ENCODE measurements at regions not wholly inside any gene's neighbourhood (a gene's known extent, or its start where the extent isn't known, plus 50 kb on each side); places are given as distances from the start of the nearest gene placed in this dataset.
"Not testable (repeated sequence)": the region's sequence is repeated elsewhere in the genome, so short reads cannot be mapped to it uniquely, and the experiment has no call there.

DNA sequence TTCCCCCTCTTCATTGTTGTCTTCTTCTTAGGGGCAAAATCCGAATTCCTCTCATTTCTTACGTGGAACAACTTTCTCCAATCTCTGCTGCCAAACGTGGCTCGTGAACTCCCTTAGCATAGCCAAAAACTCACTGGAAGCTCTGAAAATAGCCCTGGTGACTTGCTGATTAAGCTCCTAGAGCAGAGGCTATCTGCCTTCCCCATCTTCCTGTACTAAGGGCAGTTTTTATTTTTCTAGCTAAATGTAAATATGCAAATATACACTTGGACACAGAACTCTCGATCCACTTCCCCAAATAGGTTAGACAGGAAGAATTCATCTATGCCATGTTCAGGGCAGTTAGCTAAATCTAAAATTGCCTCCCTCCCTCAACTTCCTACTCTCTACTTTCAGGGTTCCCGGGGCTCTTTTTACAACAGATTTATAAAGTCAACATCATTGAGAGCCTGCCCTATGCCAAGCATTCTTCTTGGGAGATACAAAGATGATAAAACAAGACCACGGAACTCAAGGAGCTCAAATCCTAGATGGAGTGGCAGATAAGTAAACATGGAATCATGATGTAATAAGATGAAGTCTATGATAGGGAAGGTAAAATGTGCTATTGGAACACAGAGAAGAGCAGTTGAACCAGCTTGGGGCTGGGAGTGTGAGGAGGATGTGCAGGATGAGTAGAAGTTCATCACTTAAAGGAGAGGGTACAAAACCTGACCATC lies 59.4 kb upstream of the FMOD start:
- no peaks in the 10 kb centered on the region for H3K27me3 ChIP-seq (ENCODE audit: control insufficient read depth, insufficient read depth, low read length)
- no peak overlapping the region for H3K4me3 ChIP-seq (ENCODE audit: low read depth, low read length)
- ChIA-PET POLR2A (no interaction called here), CTCF (interaction anchor here (1.1 to 1.6 kb wide), 4 partner anchors 30 to 77 kb away, joined by 3 to 4 read pairs (median 3); no protein-coding TSS in a partner anchor)
- DNase-seq (ENCODE audit: low read depth): no peak
- TF ChIP-seq, protein P1, sequence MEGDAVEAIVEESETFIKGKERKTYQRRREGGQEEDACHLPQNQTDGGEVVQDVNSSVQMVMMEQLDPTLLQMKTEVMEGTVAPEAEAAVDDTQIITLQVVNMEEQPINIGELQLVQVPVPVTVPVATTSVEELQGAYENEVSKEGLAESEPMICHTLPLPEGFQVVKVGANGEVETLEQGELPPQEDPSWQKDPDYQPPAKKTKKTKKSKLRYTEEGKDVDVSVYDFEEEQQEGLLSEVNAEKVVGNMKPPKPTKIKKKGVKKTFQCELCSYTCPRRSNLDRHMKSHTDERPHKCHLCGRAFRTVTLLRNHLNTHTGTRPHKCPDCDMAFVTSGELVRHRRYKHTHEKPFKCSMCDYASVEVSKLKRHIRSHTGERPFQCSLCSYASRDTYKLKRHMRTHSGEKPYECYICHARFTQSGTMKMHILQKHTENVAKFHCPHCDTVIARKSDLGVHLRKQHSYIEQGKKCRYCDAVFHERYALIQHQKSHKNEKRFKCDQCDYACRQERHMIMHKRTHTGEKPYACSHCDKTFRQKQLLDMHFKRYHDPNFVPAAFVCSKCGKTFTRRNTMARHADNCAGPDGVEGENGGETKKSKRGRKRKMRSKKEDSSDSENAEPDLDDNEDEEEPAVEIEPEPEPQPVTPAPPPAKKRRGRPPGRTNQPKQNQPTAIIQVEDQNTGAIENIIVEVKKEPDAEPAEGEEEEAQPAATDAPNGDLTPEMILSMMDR (IDR thresholded peaks at IDR 0.05; ENCODE audit: insufficient read depth, low read depth, low read length): no peak
- no peaks in the 10 kb centered on the region for H3K36me3 ChIP-seq (ENCODE audit: control insufficient read depth, insufficient read depth, low read length)

DNA sequence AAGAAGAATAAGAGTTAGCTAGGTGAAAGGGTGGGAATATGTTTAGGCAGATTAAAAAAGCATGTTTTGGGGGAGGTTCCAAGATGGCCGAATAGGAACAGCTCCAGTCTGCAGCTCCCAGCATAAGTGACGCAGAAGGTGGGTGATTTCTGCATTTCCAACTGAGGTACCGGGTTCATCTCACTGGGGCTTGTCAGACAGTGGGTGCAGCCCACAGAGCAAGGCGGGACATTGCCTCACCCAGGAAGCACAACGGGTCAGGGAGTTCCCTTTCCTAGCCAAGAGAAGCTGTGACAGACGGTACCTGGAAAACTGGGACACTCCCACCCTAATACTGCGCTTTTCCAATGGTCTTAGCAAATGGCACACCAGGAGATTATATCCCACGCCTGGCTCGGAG lies 60.5 kb upstream of the FMOD start:
- POLR2A ChIA-PET; H3K4me3 ChIP-seq (ENCODE audit: low read depth, low read length); DNase-seq (ENCODE audit: low read depth); H3K27me3 ChIP-seq (ENCODE audit: control insufficient read depth, insufficient read depth, low read length); H3K36me3 ChIP-seq (ENCODE audit: control insufficient read depth, insufficient read depth, low read length): not testable (repeated sequence)
- CTCF ChIA-PET: interaction anchor here (1.1 to 1.6 kb wide), 3 partner anchors 11 to 72 kb away, joined by 3 to 4 read pairs (median 3); no protein-coding TSS in a partner anchor

DNA sequence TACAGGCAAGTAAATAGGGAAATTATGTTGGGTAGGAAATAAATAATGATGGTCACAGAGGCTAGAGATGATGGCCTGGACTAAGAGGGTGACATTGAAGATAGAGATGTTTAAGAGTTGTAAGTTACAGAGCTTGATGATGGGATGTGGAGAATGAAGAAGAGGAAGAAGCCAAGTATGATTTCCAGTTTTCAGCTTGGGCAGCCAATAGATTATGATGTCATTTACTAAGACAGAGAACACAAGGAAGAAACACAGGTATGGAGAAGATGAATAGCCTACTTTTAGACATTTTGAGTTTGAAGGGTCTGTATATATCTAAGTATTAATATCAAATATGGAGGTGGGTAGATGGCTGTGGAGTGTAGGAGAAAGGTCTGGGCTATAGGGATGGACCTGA lies 56.0 kb upstream of the PRELP start:
- H3K4me3 ChIP-seq (ENCODE audit: low read depth, low read length): no peak overlapping the region
- ChIA-PET CTCF (no interaction called here), POLR2A (no interaction called here)

DNA sequence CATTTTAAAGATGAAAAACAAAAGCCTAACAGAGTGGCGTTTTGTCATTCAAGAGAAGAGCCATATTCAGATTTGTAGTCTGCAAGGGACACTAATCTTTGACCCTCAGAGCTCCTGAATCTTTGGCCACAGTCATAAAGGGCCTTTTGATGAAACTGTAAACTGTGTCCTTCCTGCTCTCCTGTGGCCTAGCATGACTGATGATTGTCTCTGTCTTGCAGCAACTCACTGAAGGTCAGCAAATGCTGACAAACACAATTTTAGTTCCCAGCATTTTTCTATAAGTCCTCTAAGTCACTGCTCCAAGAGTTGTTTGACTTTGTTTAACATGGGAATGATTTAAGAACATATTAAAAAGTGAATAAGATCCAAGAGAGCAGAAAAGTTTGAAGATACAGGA lies 55.3 kb upstream of the PRELP start:
- TF ChIP-seq, protein P1 (IDR thresholded peaks at IDR 0.05; ENCODE audit: insufficient read depth, low read depth, low read length): no peak
- POLR2A ChIA-PET: no interaction called here
- H3K36me3 ChIP-seq (ENCODE audit: control insufficient read depth, insufficient read depth, low read length): no peaks in the 10 kb centered on the region
- no peak for DNase-seq (ENCODE audit: low read depth)
- H3K27me3 ChIP-seq (ENCODE audit: control insufficient read depth, insufficient read depth, low read length): peaks cover 6% of the 10 kb centered on the region
- CTCF ChIA-PET: no interaction called here
- H3K4me3 ChIP-seq (ENCODE audit: low read depth, low read length): no peak overlapping the region

More for the DNA sequence above, 56.0 kb upstream of the PRELP start:
- Histone ChIP-seq H3K27me3 (ENCODE audit: control insufficient read depth, insufficient read depth, low read length) (0 out of 2 replicates have a peak, but pooled peaks cover 1% of the 10 kb centered on the region), H3K36me3 (ENCODE audit: control insufficient read depth, insufficient read depth, low read length) (no peaks in the 10 kb centered on the region)
- TF ChIP-seq, protein P1 (IDR thresholded peaks at IDR 0.05; ENCODE audit: insufficient read depth, low read depth, low read length): no peak
- DNase-seq (ENCODE audit: low read depth): no peak

DNA sequence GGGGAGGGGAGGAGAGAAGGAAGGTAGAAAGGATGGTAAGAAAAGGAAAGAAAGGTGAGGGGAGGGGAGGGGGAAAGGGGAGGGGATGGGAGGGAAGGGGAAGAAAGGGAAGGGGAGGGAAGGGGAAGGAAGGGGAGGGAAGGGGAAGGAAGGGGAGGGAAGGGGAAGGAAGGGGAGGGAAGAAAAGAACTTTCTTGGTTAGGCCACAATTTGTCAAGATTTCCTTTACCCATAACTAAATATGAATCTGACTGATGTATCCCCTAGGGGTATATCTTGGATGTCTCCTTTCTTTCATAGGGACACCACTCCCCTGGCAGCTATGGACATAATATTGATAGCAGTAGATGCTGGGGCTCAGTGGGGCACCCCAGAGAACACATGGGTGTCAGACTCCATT lies 54.4 kb upstream of the PRELP start:
- Histone ChIP-seq H3K27me3 (ENCODE audit: control insufficient read depth, insufficient read depth, low read length) (peaks cover 6% of the 10 kb centered on the region), H3K4me3 (ENCODE audit: low read depth, low read length) (no peak overlapping the region), H3K36me3 (ENCODE audit: control insufficient read depth, insufficient read depth, low read length) (no peaks in the 10 kb centered on the region)
- CTCF ChIA-PET: no interaction called here
- TF ChIP-seq, protein P1 (IDR thresholded peaks at IDR 0.05; ENCODE audit: insufficient read depth, low read depth, low read length): no peak
- POLR2A ChIA-PET: no interaction called here
- no peak for DNase-seq (ENCODE audit: low read depth)

DNA sequence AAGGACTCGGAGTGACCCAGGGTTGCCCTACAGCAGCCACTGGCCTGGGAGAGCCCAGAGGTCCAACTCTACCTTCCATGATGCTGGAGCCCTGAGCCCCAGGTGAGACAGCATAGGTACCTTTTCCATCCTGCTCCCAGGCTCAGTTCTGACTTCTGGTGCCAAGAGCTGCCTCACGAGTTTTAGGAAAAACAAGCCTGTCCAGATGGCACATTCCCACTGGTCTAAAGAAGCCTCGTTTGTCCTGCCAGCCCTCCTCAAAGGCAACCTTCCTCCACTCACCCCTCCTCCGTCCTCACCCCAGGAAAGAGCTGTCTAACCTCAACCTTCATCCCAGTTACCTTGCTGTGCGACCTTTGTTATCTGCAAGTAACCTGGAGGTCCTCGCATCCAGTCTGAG lies 53.5 kb upstream of the PRELP start:
- Histone ChIP-seq H3K4me3 (ENCODE audit: low read depth, low read length) (no peak overlapping the region), H3K27me3 (ENCODE audit: control insufficient read depth, insufficient read depth, low read length) (peaks cover 7% of the 10 kb centered on the region), H3K36me3 (ENCODE audit: control insufficient read depth, insufficient read depth, low read length) (no peaks in the 10 kb centered on the region)
- TF ChIP-seq, protein P1 (IDR thresholded peaks at IDR 0.05; ENCODE audit: insufficient read depth, low read depth, low read length): no peak
- ChIA-PET POLR2A (interaction anchor here (1.0 kb wide), 1 partner anchor 19 kb away, joined by 3 read pairs; no protein-coding TSS in a partner anchor), CTCF (interaction anchor here (0.8 to 1.8 kb wide), 3 partner anchors 11 to 80 kb away, joined by 3 to 6 read pairs (median 4); no protein-coding TSS in a partner anchor)
- DNase-seq (ENCODE audit: low read depth): no peak
